ENCODE measurements at regions not wholly inside any gene's neighbourhood (a gene's known extent, or its start where the extent isn't known, plus 50 kb on each side); places are given as distances from the start of the nearest gene placed in this dataset.
"Not testable (repeated sequence)": the region's sequence is repeated elsewhere in the genome, so short reads cannot be mapped to it uniquely, and the experiment has no call there.

DNA sequence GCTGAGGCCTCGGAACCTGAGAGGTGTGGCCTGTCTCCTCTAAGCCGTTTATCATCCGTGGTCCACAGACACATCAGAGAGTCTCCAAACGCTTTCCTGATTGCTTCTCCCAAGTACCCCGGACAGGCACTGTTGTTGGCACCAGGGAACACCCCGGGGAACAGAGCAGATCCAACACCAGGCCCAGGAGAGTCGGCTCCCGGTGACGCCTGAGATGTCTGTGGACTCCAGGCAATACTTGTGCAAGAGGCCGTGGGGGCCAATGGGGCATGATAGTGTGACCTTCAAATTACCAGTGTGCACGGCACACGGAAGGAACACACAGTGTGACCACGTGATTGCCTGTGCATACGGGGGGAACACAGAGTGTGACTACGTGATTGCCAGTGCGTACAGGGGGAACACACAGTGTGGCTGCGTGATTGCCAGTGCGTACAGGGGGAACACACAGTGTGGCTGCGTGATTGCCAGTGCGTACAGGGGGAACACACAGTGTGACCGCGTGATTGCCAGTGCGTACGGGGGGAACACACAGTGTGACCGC lies 136.6 kb downstream of the RTP5 start:
- DNase-seq (ENCODE audit: low spot score) = not testable (repeated sequence)

GRCh38 chr2:242008908-242009307 lies 139.4 kb downstream of the RTP5 start:
- not testable (repeated sequence) for DNase-seq (ENCODE audit: low spot score)

DNA sequence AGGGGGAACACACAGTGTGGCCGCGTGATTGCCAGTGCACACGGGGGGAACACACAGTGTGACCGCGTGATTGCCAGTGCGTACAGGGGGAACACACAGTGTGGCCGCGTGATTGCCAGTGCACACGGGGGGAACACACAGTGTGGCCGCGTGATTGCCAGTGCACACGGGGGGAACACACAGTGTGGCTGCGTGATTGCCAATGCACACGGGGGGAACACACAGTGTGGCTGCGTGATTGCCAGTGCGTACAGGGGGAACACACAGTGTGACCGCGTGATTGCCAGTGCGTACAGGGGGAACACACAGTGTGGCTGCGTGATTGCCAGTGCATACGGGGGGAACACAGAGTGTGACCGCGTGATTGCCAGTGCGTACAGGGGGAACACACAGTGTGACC lies 140.3 kb downstream of the RTP5 start:
- not testable (repeated sequence) for DNase-seq (ENCODE audit: low spot score)

DNA sequence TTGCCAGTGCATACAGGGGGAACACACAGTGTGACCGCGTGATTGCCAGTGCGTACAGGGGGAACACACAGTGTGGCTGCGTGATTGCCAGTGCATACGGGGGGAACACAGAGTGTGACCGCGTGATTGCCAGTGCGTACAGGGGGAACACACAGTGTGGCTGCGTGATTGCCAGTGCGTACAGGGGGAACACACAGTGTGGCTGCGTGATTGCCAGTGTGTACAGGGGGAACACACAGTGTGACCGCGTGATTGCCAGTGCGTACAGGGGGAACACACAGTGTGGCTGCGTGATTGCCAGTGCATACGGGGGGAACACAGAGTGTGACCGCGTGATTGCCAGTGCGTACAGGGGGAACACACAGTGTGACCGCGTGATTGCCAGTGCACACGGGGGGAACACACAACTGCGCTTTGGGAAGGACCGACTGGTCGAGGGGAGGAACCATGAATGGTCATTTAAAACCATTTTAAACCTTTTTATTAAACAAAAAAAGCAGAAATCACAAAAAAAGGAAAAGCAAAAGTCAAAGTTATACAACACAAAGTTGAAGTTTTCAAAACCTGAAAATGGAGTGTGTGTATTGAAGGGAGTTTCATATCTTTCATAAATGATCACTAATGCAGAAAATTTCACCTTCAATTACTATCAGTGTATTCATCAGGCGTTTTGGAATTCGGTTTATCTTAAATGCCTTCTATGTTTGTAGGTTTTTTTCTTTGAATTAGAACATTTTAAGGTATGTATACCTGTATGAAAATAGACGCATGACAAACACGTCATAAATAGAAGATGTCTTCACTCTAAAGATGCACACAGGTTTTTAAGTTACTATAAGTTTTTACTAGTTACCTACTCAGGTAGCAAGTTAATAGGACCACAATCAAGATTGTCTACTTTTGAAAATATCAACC lies 141.0 kb downstream of the RTP5 start:
- not testable (repeated sequence) for DNase-seq (ENCODE audit: low spot score)

DNA sequence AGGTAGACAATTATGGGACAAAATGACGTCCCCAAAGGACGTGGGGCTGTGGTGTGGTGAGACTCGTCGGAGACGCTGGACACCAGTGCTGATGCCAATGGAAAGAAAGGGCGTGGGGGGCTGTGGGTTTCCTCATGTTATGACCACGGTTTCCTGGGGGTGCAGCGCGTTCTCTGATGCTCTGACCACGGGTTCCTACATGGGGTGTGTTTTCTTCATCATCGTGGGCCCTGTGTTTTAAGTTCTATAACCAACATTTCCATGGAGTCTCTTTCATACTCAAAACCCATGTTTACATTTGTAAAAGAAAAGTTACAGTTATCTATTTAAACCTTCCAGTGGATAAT lies 141.6 kb downstream of the RTP5 start:
- no peak for DNase-seq (ENCODE audit: low spot score)

GRCh38 chr2:242011516-242011915 lies 142.0 kb downstream of the RTP5 start:
- DNase-seq (ENCODE audit: low spot score) = no peak

- no peak for DNase-seq (ENCODE audit: low spot score)
Measured at GRCh38 chr2:242011991-242012764, 142.6 kb downstream of the RTP5 start.

DNA sequence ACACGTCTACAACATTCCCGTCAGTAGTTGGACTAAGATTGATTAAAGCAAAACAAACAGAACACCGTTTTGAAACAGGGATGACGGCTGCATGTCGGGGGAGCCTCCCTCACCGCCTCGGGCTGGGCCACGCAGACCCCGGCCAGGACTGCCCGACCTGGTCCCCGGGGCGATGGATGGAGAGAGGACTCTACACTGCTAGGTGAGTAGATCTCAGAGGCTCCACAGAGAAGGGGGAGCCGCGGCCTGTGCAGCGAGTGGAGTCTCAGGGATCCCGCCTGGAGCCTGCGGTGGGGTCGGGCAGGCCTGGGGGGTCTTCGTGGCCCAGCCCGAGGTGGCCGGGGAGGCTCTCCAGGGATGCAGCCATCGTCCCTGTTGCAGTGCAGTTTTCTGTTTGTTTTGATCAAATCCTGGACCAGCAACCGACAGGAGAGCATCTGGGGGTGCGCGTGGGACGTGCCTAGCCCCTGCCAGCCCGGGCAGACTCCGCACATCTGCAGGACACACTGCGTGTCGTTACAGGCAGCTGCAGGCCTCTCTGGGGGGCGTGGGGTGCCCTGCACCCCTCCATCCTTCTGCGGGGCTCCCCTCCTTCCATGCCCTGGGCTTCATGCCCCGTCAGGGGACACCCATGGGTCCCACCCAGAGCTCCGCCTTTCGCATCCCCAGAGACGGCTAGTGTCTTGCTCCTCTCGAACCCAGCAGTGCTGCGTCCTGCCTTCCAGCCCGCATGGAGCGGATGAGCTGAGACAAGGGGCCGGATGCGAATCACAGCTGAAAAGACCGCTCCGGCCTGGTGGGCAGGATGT lies 143.6 kb downstream of the RTP5 start:
- DNase-seq (ENCODE audit: low spot score) = no peak

DNA sequence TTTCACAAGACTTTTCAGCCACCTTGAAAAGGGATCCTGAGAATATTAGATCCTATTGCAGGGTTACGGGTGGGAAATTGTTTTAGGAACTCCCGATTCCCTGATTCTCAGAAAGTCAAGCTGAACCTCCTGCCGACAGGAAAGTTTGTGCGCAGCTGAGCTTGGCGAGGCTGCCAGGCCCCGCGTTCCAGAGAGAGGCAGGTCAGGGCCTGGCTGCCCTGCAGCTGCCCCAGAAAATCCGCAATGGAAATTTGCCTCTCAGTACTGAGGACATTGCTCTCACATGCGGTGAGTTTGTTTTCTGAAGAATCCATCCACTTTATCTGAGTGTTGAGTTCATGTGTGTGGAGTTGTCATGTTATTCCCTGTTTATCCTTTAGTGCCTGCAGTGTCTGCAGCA lies 144.2 kb downstream of the RTP5 start:
- no peak for DNase-seq (ENCODE audit: low spot score)

- no peak for DNase-seq (ENCODE audit: low spot score)
Measured at GRCh38 chr2:242015108-242016065, 145.9 kb downstream of the RTP5 start.

GRCh38 chr2:242017086-242017485 lies 147.6 kb downstream of the RTP5 start:
- DNase-seq (ENCODE audit: low spot score) = no peak

- DNase-seq (ENCODE audit: low spot score) = not testable (repeated sequence)
Measured at GRCh38 chr2:242018416-242018815, 148.9 kb downstream of the RTP5 start.

DNA sequence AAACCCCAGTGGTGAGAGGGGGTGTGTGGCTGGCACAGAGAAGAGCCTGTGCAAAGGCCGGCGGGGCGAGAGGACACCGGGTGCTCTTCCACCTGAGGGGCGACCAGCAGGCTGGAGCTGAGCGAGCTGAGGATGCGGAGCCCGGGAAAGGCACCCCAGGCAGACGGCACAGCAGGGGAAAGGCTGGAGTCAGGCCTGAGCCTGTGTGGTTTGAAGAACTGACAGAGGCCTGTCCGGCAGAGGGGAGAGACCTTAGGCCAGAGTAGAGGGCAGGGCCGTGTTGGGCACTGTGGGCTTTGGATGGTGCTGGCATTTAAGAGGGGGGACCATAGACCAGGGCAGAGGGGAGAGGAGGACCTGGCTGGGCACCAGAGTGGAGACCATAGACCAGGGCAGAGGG lies 149.8 kb downstream of the RTP5 start:
- no peak for DNase-seq (ENCODE audit: low spot score)

DNA sequence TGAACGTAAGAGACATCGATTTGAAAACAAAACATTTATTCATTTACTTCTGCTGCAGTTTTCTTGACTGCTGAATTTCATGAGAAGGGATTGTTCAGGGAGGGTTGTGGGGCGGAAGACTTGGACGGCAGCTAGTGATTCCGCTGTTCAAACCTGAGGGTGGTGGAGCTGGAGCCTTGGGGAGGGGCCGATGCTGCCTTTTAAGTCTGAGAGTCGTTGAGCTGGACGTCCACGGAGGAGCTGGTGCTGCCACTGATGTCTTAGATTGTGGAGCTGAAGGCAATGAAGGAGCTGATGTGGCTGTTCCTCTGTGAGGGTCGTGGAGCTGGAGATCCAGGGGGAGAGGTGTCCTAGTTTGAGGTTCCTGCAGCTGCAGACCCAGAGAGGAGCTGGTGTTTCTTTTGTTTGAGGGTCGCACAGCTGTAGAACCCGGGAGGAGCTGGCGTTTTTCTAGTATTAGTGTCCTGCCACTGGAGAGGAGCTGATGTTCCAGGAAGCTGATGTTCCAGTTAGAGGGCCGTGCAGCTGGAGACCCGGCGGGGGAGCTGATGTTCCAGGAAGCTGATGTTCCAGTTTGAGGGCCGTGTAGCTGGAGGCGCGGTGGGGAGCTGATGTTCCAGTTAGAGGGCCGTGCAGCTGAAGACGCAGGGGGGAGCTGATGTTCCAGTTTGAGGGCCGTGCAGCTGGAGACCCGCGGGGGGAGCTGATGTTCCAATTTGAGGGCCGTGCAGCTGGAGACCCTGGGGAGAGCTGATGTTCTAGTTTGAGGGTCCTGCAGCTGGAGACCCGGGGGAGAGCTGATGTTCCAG lies 150.9 kb downstream of the RTP5 start:
- DNase-seq (ENCODE audit: low spot score) = peak; percentile 56

GRCh38 chr2:242022550-242023290 lies 153.2 kb downstream of the RTP5 start:
- DNase-seq (ENCODE audit: low spot score) = no peak

GRCh38 chr2:242024751-242025355 lies 155.3 kb downstream of the RTP5 start:
- DNase-seq (ENCODE audit: low spot score) = no peak

DNA sequence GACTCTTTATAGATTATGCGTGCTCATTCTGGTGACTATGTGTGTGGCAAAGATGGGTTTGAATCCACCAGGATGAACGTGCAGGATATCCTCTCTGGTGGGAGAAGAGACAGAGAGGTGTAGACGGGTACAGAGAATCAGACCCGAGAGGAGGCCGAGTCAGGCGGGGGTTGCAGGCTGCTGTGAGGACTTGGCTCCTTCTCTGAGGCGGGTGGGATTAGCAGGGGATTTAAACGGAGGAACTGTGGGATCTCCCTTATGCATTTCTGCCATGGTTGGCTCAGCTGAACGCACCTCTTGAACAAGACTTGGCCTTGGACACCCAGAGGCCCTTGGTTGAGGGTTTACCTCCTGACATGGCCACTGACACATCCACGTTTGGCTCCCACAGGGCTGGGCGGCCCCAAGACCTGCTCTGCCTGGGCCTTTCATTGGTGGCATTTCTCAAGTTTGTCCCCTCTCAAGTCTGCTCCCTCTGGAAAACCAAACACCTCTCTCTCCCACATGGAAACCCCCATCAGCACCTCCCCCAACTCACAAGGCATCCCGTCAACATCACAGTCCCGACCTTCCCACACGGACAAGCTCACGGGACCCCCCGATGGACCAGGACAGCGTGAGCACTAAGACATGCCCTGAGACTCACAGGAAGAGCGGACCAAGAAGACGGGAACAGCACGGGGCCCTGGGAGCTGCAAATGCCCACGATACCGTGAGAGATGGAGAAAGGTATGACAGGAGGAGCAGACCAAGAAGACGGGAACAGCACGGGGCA lies 158.3 kb downstream of the RTP5 start:
- no peak for DNase-seq (ENCODE audit: low spot score)
